Endothelial cell of umbilical vein (primary cell): ENCODE measurements at regions not wholly inside any gene's neighbourhood (a gene's known extent, or its start where the extent isn't known, plus 50 kb on each side); places are given as distances from the start of the nearest gene placed in this dataset.

Experiments used
- BruUV-seq: library from RNA; stranded (reverse); fragments of 400-500 nt; replicated peaks from 2 replicates; lab custom pipeline; 2021; lab: Mats Ljungman, UMichigan
- CTCF ChIA-PET: fragments of 300-600, 350-600 bp; sonication (Branson Sonifier 250); formaldehyde crosslinking; loops from one replicate; lab custom pipeline; 2021; ENCODE audit warnings: antibody characterized with exemption, inconsistent platforms; lab: Charles Lee
- POLR2A ChIA-PET: fragments of 300-600, 350-600 bp; sonication (Branson Sonifier 250); formaldehyde crosslinking; loops from one replicate; lab custom pipeline; 2021; ENCODE audit warnings: antibody characterized with exemption, inconsistent platforms; lab: Charles Lee
- DNase-seq: peaks from one replicate; pipeline ENCODE4 v3.0.0-alpha.2; 2011; ENCODE audit warnings: low read depth, low spot score
- FAIRE-seq: peaks from 2 replicates; lab custom pipeline; 2011; peaks lifted over from hg19 to GRCh38; lab: Jason Lieb, UNC
- H2AFZ ChIP-seq: 2 replicates; pipeline ENCODE4 v1.6.0; 2012; ENCODE audit warnings: low read depth, low read length, control low read depth, inconsistent platforms
- H3K27ac ChIP-seq: 2 replicates; pipeline ENCODE4 v1.5.1; 2011; ENCODE audit warnings: low read depth, mild to moderate bottlenecking, control low read depth, low read length, moderate library complexity; ENCODE audit not compliant: insufficient read depth
- H3K27me3 ChIP-seq, 2 experiments: 2 replicates each; pipeline versions ENCODE4 v1.6.0 to v1.6.1; 2011; ENCODE audit warnings: low read length in 2 of 2, mixed read lengths in 1 of 2; ENCODE audit not compliant: control insufficient read depth in 2 of 2, insufficient read depth in 2 of 2
- H3K36me3 ChIP-seq, 2 experiments: 2 replicates in 1 of 2; 3 replicates in 1 of 2; pipeline ENCODE4 v1.5.1; 2011; ENCODE audit warnings: low read length in 2 of 2, mild to moderate bottlenecking in 1 of 2, moderate library complexity in 1 of 2; ENCODE audit not compliant: control insufficient read depth in 2 of 2, insufficient read depth in 2 of 2; ENCODE audit errors: extremely low read depth in 1 of 2
- H3K4me1 ChIP-seq: 3 replicates; pipeline ENCODE4 v1.5.1; 2011; ENCODE audit warnings: mild to moderate bottlenecking, low read length; ENCODE audit not compliant: control insufficient read depth, insufficient read depth; ENCODE audit errors: extremely low read depth
- H3K4me2 ChIP-seq: 2 replicates; pipeline ENCODE4 v1.6.1; 2011; ENCODE audit warnings: low read length, control low read depth, mixed read lengths; ENCODE audit not compliant: insufficient read depth
- H3K4me3 ChIP-seq, 3 experiments: fragments of 200-600 bp in 1 of 3; sonication (generic), shearing (Covaris generic) in 1 of 3; replicated peaks in 1 of 3; 2 replicates each; pipeline ENCODE4 v1.5.1; 2011 to 2016; ENCODE audit warnings: control low read depth in 3 of 3, low read length in 3 of 3, mild to moderate bottlenecking in 2 of 3, inconsistent platforms in 1 of 3, low read depth in 1 of 3, moderate library complexity in 1 of 3; ENCODE audit not compliant: insufficient read depth in 1 of 3
- H3K79me2 ChIP-seq: 2 replicates; pipeline ENCODE4 v1.6.0; 2012; ENCODE audit warnings: low read length, inconsistent platforms; ENCODE audit not compliant: control insufficient read depth, insufficient read depth
- H3K9ac ChIP-seq: replicated peaks from 2 replicates; pipeline ENCODE3; 2011; ENCODE audit warnings: low read length, control low read depth; ENCODE audit not compliant: insufficient read depth; ENCODE audit errors: extremely low read depth
- H3K9me1 ChIP-seq: replicated peaks from 3 replicates; pipeline ENCODE4 v1.6.0; 2011; ENCODE audit warnings: mild to moderate bottlenecking, low read length; ENCODE audit not compliant: control insufficient read depth, insufficient read depth; ENCODE audit errors: extremely low read depth
- H3K9me3 ChIP-seq: replicated peaks from 2 replicates; pipeline ENCODE4 v1.5.1; 2012; ENCODE audit warnings: low read length, inconsistent platforms; ENCODE audit not compliant: control insufficient read depth, insufficient read depth
- H4K20me1 ChIP-seq: replicated peaks from 2 replicates; pipeline ENCODE3; 2011; ENCODE audit warnings: mild to moderate bottlenecking, low read length; ENCODE audit not compliant: control insufficient read depth, insufficient read depth; ENCODE audit errors: extremely low read depth
- CTCF ChIP-seq, 2 donors: IDR thresholded peaks; 1 replicate in 1 of 2; 2 replicates in 1 of 2; pipeline ENCODE4 v1.5.1; 2011; ENCODE audit warnings: low read length in 2 of 2, mild to moderate bottlenecking in 2 of 2, moderate library complexity in 2 of 2, control low read depth in 1 of 2, inconsistent platforms in 1 of 2, low read depth in 1 of 2; ENCODE audit not compliant: insufficient read depth in 1 of 2; ENCODE audit errors: extremely low read depth in 1 of 2
- EZH2 ChIP-seq: IDR thresholded peaks from 2 replicates; pipeline ENCODE4 v1.6.1; 2012; ENCODE audit warnings: borderline replicate concordance, low read depth, mild to moderate bottlenecking, moderate library complexity, low read length, inconsistent platforms; ENCODE audit not compliant: severe bottlenecking
- FOS ChIP-seq: IDR thresholded peaks from 2 replicates; pipeline ENCODE4 v1.6.1; 2011; ENCODE audit warnings: mild to moderate bottlenecking, low read length, moderate library complexity, borderline replicate concordance; ENCODE audit not compliant: insufficient read depth
- GATA2 ChIP-seq: IDR thresholded peaks from 2 replicates; pipeline ENCODE4 v1.7.0; 2011; ENCODE audit warnings: low read depth, mild to moderate bottlenecking, moderate library complexity, mixed read lengths, low read length; ENCODE audit not compliant: insufficient read length, insufficient read depth
- JUN ChIP-seq: IDR thresholded peaks from 2 replicates; pipeline ENCODE4 v1.6.1; 2011; ENCODE audit warnings: borderline replicate concordance, low read depth; ENCODE audit not compliant: insufficient read length, insufficient read depth
- MAX ChIP-seq: IDR thresholded peaks from 2 replicates; pipeline ENCODE4 v1.6.1; 2011; ENCODE audit not compliant: insufficient read depth, insufficient read length
- MYC ChIP-seq: IDR thresholded peaks from one replicate; pipeline ENCODE4 v1.6.1; 2011; ENCODE audit warnings: mild to moderate bottlenecking, low read depth, low read length
- POLR2A ChIP-seq: IDR thresholded peaks from 2 replicates; pipeline ENCODE4 v1.6.1; 2012; ENCODE audit warnings: low read depth, mild to moderate bottlenecking, control low read depth, low read length
- POLR2AphosphoS5 ChIP-seq: IDR thresholded peaks from 2 replicates; pipeline ENCODE4 v1.6.1; 2012; ENCODE audit warnings: low read depth, mild to moderate bottlenecking, control low read depth, low read length, moderate library complexity; ENCODE audit not compliant: insufficient read depth
- dilution Hi-C: fragments of 300-500 bp; cut with MboI; formaldehyde crosslinking; loops from one replicate; pipeline ENCODE4 v1.15.0; 2019; ENCODE audit warnings: low sequenced_read_pairs; ENCODE audit not compliant: extremely low pct_ligation_motif_present
- intact Hi-C: fragments of 100-400 bp; cut with micrococcal nuclease; formaldehyde crosslinking; loops from one replicate; pipeline ENCODE4 v1.10.0; 2022

- Histone ChIP-seq H3K4me2 (no peak overlapping the region), H3K9me3 (no peaks in the 10 kb centered on the region), H3K36me3 (no peaks in the 10 kb centered on the region), H3K9ac (no peak overlapping the region), H3K27ac (no peak overlapping the region), H3K4me1 (no peaks in the 10 kb centered on the region), H3K9me1 (no peaks in the 10 kb centered on the region), H4K20me1 (no peaks in the 10 kb centered on the region), H3K79me2 (no peaks in the 10 kb centered on the region), H3K4me3 (no peak overlapping the region), H3K27me3 (peaks cover 0 to 3% of the 10 kb centered on the region in 2 experiments), H2AFZ (no peak overlapping the region)
- ChIA-PET CTCF (no interaction called here), POLR2A (no interaction called here)
- dilution Hi-C loops, result no loop called here
- TF ChIP-seq MYC, result no peak
- no peak for TF ChIP-seq EZH2
- no peak for TF ChIP-seq GATA2
- TF ChIP-seq JUN, result no peak
- no peak for TF ChIP-seq CTCF (IDR thresholded peaks at IDR 0.05; ENCODE audit: extremely low read depth in 1 of 2, insufficient read depth in 1 of 2, low read depth in 1 of 2, low read length in 2 of 2)
- TF ChIP-seq POLR2A, result no peak
- no peak for TF ChIP-seq FOS
- no peak for TF ChIP-seq POLR2AphosphoS5
- TF ChIP-seq MAX, result no peak
- DNase-seq, result no peak
- no peak for FAIRE-seq
- intact Hi-C loops, result no loop called here
- BruUV-seq, result no TSS peak
Measured at GRCh38 chr14:23750357-23750756, 114.2 kb downstream of the DHRS2 start.
